ENCODE measurements at regions not wholly inside any gene's neighbourhood (a gene's known extent, or its start where the extent isn't known, plus 50 kb on each side); places are given as distances from the start of the nearest gene placed in this dataset.

- Histone ChIP-seq H3K4me3 (no peak overlapping the region), H3K27ac (no peak overlapping the region), H3K9me3 (peaks cover 11 to 25% of the 10 kb centered on the region in 2 donors), H3K36me3 (no peaks in the 10 kb centered on the region), H3K4me1 (no peaks in the 10 kb centered on the region), H3K27me3 (no peaks in the 10 kb centered on the region)
- TF ChIP-seq POLR2AphosphoS5 (IDR thresholded peaks at IDR 0.05) (no peak), POLR2A (IDR thresholded peaks at IDR 0.05) (no peak), CTCF (IDR thresholded peaks at IDR 0.05) (no peak)
- no peak for DNase-seq (ENCODE audit: low spot score in 2 of 2)
- intact Hi-C loops (cut with DNase I; ENCODE audit: low total_unique reads): no loop called here
Measured at GRCh38 chr16:17629936-17630335, 159.2 kb upstream of the XYLT1 start.

- Histone ChIP-seq H3K27ac (no peak overlapping the region), H3K36me3 (no peaks in the 10 kb centered on the region), H3K4me1 (no peaks in the 10 kb centered on the region), H3K9me3 (peaks cover 11 to 27% of the 10 kb centered on the region in 2 donors), H3K27me3 (no peaks in the 10 kb centered on the region), H3K4me3 (no peak overlapping the region)
- TF ChIP-seq POLR2A (IDR thresholded peaks at IDR 0.05) (no peak), POLR2AphosphoS5 (IDR thresholded peaks at IDR 0.05) (no peak), CTCF (IDR thresholded peaks at IDR 0.05) (no peak)
- intact Hi-C loops (cut with DNase I; ENCODE audit: low total_unique reads): no loop called here
- no peak for DNase-seq (ENCODE audit: low spot score in 2 of 2)
Measured at GRCh38 chr16:17628983-17629382, 158.2 kb upstream of the XYLT1 start.

- DNase-seq (ENCODE audit: low spot score in 2 of 2): no peak
- Histone ChIP-seq H3K27ac (no peak overlapping the region), H3K4me3 (no peak overlapping the region), H3K36me3 (no peaks in the 10 kb centered on the region), H3K27me3 (no peaks in the 10 kb centered on the region), H3K9me3 (peaks cover 11 to 25% of the 10 kb centered on the region in 2 donors), H3K4me1 (no peaks in the 10 kb centered on the region)
- intact Hi-C loops (cut with DNase I; ENCODE audit: low total_unique reads): no loop called here
- TF ChIP-seq POLR2AphosphoS5 (IDR thresholded peaks at IDR 0.05) (no peak), CTCF (IDR thresholded peaks at IDR 0.05) (no peak), POLR2A (IDR thresholded peaks at IDR 0.05) (no peak)
Measured at GRCh38 chr16:17622366-17622765, 151.6 kb upstream of the XYLT1 start.

GRCh38 chr16:17619261-17619660 lies 148.5 kb upstream of the XYLT1 start:
- Histone ChIP-seq H3K27ac (no peak overlapping the region), H3K27me3 (no peaks in the 10 kb centered on the region), H3K9me3 (no peaks in the 10 kb centered on the region), H3K4me3 (no peak overlapping the region), H3K4me1 (no peaks in the 10 kb centered on the region), H3K36me3 (no peaks in the 10 kb centered on the region)
- no peak for DNase-seq (ENCODE audit: low spot score in 2 of 2)
- TF ChIP-seq POLR2AphosphoS5 (IDR thresholded peaks at IDR 0.05): no peak
- no peak for TF ChIP-seq CTCF (IDR thresholded peaks at IDR 0.05)
- no peak for TF ChIP-seq POLR2A (IDR thresholded peaks at IDR 0.05)
- intact Hi-C loops (cut with DNase I; ENCODE audit: low total_unique reads): no loop called here

GRCh38 chr16:17617021-17617552 lies 146.3 kb upstream of the XYLT1 start:
- no peak overlapping the region for H3K4me3 ChIP-seq
- no peaks in the 10 kb centered on the region for H3K36me3 ChIP-seq
- H3K4me1 ChIP-seq: no peaks in the 10 kb centered on the region
- TF ChIP-seq CTCF (IDR thresholded peaks at IDR 0.05): no peak
- TF ChIP-seq POLR2A (IDR thresholded peaks at IDR 0.05): no peak
- no peak for TF ChIP-seq POLR2AphosphoS5 (IDR thresholded peaks at IDR 0.05)
- H3K9me3 ChIP-seq: no peaks in the 10 kb centered on the region
- no peaks in the 10 kb centered on the region for H3K27me3 ChIP-seq
- intact Hi-C loops (cut with DNase I; ENCODE audit: low total_unique reads): no loop called here
- DNase-seq (ENCODE audit: low spot score in 2 of 2): no peak
- H3K27ac ChIP-seq: no peak overlapping the region

Data from breast epithelium (tissue), 4 donors.